DOHH2 (cell line): ENCODE measurements at regions not wholly inside any gene's neighbourhood (a gene's known extent, or its start where the extent isn't known, plus 50 kb on each side); places are given as distances from the start of the nearest gene placed in this dataset.

Source experiments
- EZH2phosphoT487 ChIP-seq: fragments of 200-600 bp; sonication (generic); IDR thresholded peaks from 2 replicates; pipeline ENCODE4 v1.6.1; 2017; ENCODE audit warnings: borderline replicate concordance, mild to moderate bottlenecking, antibody characterized with exemption, low read length, moderate library complexity, mixed read lengths
- TF ChIP-seq, protein P1 (sequence below): fragments of 200-600 bp; sonication (generic); IDR thresholded peaks from one replicate; pipeline ENCODE4 v1.5.1; 2014; ENCODE audit warnings: antibody characterized with exemption, mild to moderate bottlenecking, low read depth, low read length; ENCODE audit not compliant: poor library complexity, severe bottlenecking

DNA sequence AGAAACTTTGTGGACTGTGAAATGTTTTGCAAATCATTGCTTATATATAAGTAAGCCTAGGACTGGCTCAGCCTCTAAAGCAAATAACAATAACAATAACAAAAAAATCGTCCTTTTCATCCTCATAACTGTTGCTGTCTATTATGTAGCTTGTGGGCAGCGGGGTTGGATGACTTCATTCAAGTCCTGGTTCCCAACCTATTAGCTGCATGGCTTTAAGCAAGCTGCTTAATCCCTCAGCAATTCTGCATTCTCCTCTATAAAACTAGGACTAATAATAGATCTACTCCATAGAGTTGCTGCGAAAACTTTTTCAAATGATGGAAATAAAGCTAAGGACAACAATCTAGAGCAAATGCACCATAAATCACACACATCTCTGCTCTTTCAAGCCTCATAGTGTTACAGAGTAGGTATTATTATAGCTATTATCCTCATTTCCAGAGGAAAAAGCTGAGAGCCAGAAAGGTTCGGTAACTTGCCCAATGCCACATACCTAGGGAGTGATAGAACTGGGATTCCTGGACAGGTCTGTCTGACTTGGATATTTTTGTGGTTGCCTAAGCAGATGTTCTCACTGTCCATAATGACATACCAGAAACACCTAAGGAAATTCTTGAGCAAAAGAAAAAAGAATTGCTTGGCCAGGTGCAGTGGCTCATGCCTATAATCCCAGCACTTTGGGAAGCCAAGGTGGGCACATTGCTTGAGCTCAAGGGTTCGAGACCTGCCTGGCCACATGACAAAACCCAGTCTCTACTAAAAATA lies 98.8 kb upstream of the ADRA1B start:
- TF ChIP-seq, protein P1, sequence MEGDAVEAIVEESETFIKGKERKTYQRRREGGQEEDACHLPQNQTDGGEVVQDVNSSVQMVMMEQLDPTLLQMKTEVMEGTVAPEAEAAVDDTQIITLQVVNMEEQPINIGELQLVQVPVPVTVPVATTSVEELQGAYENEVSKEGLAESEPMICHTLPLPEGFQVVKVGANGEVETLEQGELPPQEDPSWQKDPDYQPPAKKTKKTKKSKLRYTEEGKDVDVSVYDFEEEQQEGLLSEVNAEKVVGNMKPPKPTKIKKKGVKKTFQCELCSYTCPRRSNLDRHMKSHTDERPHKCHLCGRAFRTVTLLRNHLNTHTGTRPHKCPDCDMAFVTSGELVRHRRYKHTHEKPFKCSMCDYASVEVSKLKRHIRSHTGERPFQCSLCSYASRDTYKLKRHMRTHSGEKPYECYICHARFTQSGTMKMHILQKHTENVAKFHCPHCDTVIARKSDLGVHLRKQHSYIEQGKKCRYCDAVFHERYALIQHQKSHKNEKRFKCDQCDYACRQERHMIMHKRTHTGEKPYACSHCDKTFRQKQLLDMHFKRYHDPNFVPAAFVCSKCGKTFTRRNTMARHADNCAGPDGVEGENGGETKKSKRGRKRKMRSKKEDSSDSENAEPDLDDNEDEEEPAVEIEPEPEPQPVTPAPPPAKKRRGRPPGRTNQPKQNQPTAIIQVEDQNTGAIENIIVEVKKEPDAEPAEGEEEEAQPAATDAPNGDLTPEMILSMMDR: no peak
- TF ChIP-seq EZH2phosphoT487: no peak
